A549 (cell line): ENCODE measurements at regions not wholly inside any gene's neighbourhood (a gene's known extent, or its start where the extent isn't known, plus 50 kb on each side); places are given as distances from the start of the nearest gene placed in this dataset.

ENCODE experiments used
- ATAC-seq, 2 experiments: fragments of 200-7000 bp in 1 of 2; fragments of >200 bp in 1 of 2; cut with Nextera tagmentation in 1 of 2; cut with Tn5 transposase in 1 of 2; 3 replicates each; pipeline versions ENCODE4 v1.8.0 to v1.9.1; 2018 to 2020; ENCODE audit warnings: mild to moderate bottlenecking in 1 of 2, moderate library complexity in 1 of 2
- CTCF ChIA-PET: fragments of 300-600 bp; sonication (Branson Sonifier 250); formaldehyde crosslinking; extraction: SDS; loops from one replicate; lab custom pipeline; 2021; ENCODE audit warnings: antibody characterized with exemption, inconsistent platforms; lab: Yijun Ruan, JAX
- POLR2A ChIA-PET: fragments of 350-600 bp; formaldehyde crosslinking; extraction: SDS; loops from one replicate; lab custom pipeline; 2021; ENCODE audit warnings: antibody characterized with exemption, inconsistent platforms; lab: Yijun Ruan, JAX
- DNase-seq, 2 experiments: peaks; one replicate each; pipeline versions ENCODE4 v3.0.0 to v3.0.0-alpha.2; 2011 to 2016; ENCODE audit warnings: low read depth in 1 of 2, low spot score in 1 of 2
- FAIRE-seq: peaks from 2 replicates; lab custom pipeline; 2011; peaks lifted over from hg19 to GRCh38; lab: Jason Lieb, UNC
- H3K27ac ChIP-seq, 2 experiments: fragments of >200 bp; sonication (Bioruptor Twin); formaldehyde crosslinking; 3 replicates each; pipeline ENCODE4 v1.5.1; 2016 to 2017
- H3K4me1 ChIP-seq: fragments of >200 bp; sonication (Bioruptor Twin); formaldehyde crosslinking; 3 replicates; pipeline ENCODE4 v1.6.1; 2016
- H3K4me2 ChIP-seq: fragments of >200 bp; sonication (Bioruptor Twin); formaldehyde crosslinking; 3 replicates; pipeline ENCODE4 v1.6.1; 2016
- H3K4me3 ChIP-seq: fragments of >200 bp; sonication (Bioruptor Twin); formaldehyde crosslinking; 3 replicates; pipeline ENCODE4 v1.5.1; 2016
- H3K9me3 ChIP-seq: fragments of >200 bp; sonication (Bioruptor Twin); formaldehyde crosslinking; 3 replicates; pipeline ENCODE4 v1.6.1; 2016
- CBX2 ChIP-seq: fragments of 200-600 bp; sonication (generic); IDR thresholded peaks from 2 replicates; pipeline ENCODE4 v1.6.1; 2016; ENCODE audit warnings: low read depth, mild to moderate bottlenecking, borderline replicate concordance
- CBX8 ChIP-seq: fragments of 200-600 bp; sonication (generic); IDR thresholded peaks from 2 replicates; pipeline ENCODE4 v1.6.1; 2016
- CHD2 ChIP-seq: fragments of 150-350 bp; IDR thresholded peaks from 2 replicates; pipeline ENCODE4 v1.6.1; 2014; ENCODE audit warnings: low read length; ENCODE audit not compliant: partially characterized antibody
- CHD4 ChIP-seq: fragments of 200-600 bp; sonication (generic); IDR thresholded peaks from 2 replicates; pipeline ENCODE4 v1.6.1; 2016; ENCODE audit warnings: antibody characterized with exemption, mild to moderate bottlenecking, borderline replicate concordance
- EHMT2 ChIP-seq: fragments of 200-600 bp; sonication (generic); IDR thresholded peaks from 2 replicates; pipeline ENCODE4 v1.6.1; 2016; ENCODE audit warnings: antibody characterized with exemption, low read depth, mild to moderate bottlenecking, moderate library complexity
- ESRRA ChIP-seq: fragments of 150-350 bp; IDR thresholded peaks from 2 replicates; pipeline ENCODE4 v1.6.1; 2014; ENCODE audit warnings: mild to moderate bottlenecking, low read length, borderline replicate concordance
- GATA3 ChIP-seq: IDR thresholded peaks from 2 replicates; pipeline ENCODE4 v1.6.1; 2012; ENCODE audit warnings: borderline replicate concordance
- HEYL ChIP-seq: fragments of 250-450 bp; sonication (Bioruptor Pico); IDR thresholded peaks from 2 replicates; pipeline ENCODE4 v1.8.0; 2021; ENCODE audit warnings: mild to moderate bottlenecking, moderate library complexity
- JUNB ChIP-seq: fragments of >200 bp; sonication (Bioruptor Twin); formaldehyde crosslinking; IDR thresholded peaks from 2 replicates; pipeline ENCODE4 v1.6.1; 2016
- KDM1A ChIP-seq: fragments of 200-600 bp; sonication (generic); IDR thresholded peaks from 2 replicates; pipeline ENCODE4 v1.6.1; 2016; ENCODE audit warnings: low read depth, mild to moderate bottlenecking
- MAFK ChIP-seq: fragments of 450-650 bp; IDR thresholded peaks from 2 replicates; pipeline ENCODE4 v1.6.1; 2014; ENCODE audit not compliant: partially characterized antibody
- NR3C1 ChIP-seq: fragments of >200 bp; sonication (Bioruptor Twin); formaldehyde crosslinking; IDR thresholded peaks from 3 replicates; pipeline ENCODE4 v1.6.1; 2017
- POLR2A ChIP-seq: IDR thresholded peaks from 2 replicates; pipeline ENCODE4 v1.6.1; 2012; ENCODE audit warnings: mild to moderate bottlenecking, low read length
- RAD21 ChIP-seq, 2 experiments: fragments of >200 bp in 1 of 2; sonication (Bioruptor Twin) in 1 of 2; formaldehyde crosslinking in 1 of 2; IDR thresholded peaks in 1 of 2; conservative IDR thresholded peaks in 1 of 2; 2 replicates in 1 of 2; 3 replicates in 1 of 2; pipeline ENCODE4 v1.6.1; 2012 to 2018; ENCODE audit warnings: inconsistent platforms in 1 of 2
- RNF2 ChIP-seq: fragments of 200-600 bp; sonication (generic); IDR thresholded peaks from 2 replicates; pipeline ENCODE4 v1.6.1; 2016; ENCODE audit warnings: low read depth, mild to moderate bottlenecking, antibody characterized with exemption, moderate library complexity, borderline replicate concordance
- SREBF2 ChIP-seq: fragments of 450-650 bp; IDR thresholded peaks from 2 replicates; pipeline ENCODE4 v1.6.1; 2014; ENCODE audit warnings: mild to moderate bottlenecking, moderate library complexity
- TFCP2L1 ChIP-seq: fragments of 250-450 bp; sonication (Bioruptor Pico); IDR thresholded peaks from 2 replicates; pipeline ENCODE4 v1.5.0; 2021; ENCODE audit warnings: mild to moderate bottlenecking
- TP53 ChIP-seq: fragments of 250-450 bp; sonication (Bioruptor Pico); IDR thresholded peaks from 2 replicates; pipeline ENCODE4 v1.5.0; 2021; ENCODE audit warnings: mild to moderate bottlenecking, moderate library complexity
- ZC3H11A ChIP-seq: fragments of 450-650 bp; IDR thresholded peaks from 2 replicates; pipeline ENCODE4 v1.6.1; 2014; ENCODE audit warnings: antibody characterized with exemption, mild to moderate bottlenecking
- ZFP36 ChIP-seq: fragments of 450-650 bp; IDR thresholded peaks from 2 replicates; pipeline ENCODE4 v1.6.1; 2014; ENCODE audit warnings: borderline replicate concordance; ENCODE audit not compliant: partially characterized antibody
- ZNF302 ChIP-seq: fragments of 250-450 bp; sonication (Bioruptor Pico); IDR thresholded peaks from 2 replicates; pipeline ENCODE4 v1.9.0; 2021; ENCODE audit warnings: inconsistent platforms, mild to moderate bottlenecking, moderate library complexity
- WGBS: methylation state at CpG from one replicate; pipeline ENCODE4 v1.1.6; 2017; ENCODE audit errors: missing lambda C conversion rate; 5-methylcytosine and 5-hydroxymethylcytosine counted together
- TF ChIP-seq, protein P1 (sequence below): IDR thresholded peaks from 2 replicates; pipeline ENCODE4 v1.6.1; 2012
- TF ChIP-seq, protein P2 (sequence below): fragments of 250-450 bp; sonication (Bioruptor Pico); IDR thresholded peaks from 2 replicates; pipeline ENCODE4 v1.5.0; 2021; ENCODE audit warnings: mild to moderate bottlenecking, moderate library complexity, borderline replicate concordance
- TF ChIP-seq, protein P3 (sequence below): fragments of 200-600 bp; sonication (generic); IDR thresholded peaks from 2 replicates; pipeline ENCODE4 v1.6.1; 2016; ENCODE audit warnings: antibody characterized with exemption, mild to moderate bottlenecking, moderate library complexity
- TF ChIP-seq, protein P4 (sequence below): fragments of 150-350 bp; IDR thresholded peaks from 2 replicates; pipeline ENCODE4 v1.6.1; 2014; ENCODE audit warnings: low read depth, mild to moderate bottlenecking, low read length
- TF ChIP-seq, protein P5 (sequence below): fragments of 250-450 bp; sonication (Bioruptor Pico); IDR thresholded peaks from 2 replicates; pipeline ENCODE4 v1.5.0; 2020; ENCODE audit warnings: low read depth, mild to moderate bottlenecking, moderate library complexity

DNA sequence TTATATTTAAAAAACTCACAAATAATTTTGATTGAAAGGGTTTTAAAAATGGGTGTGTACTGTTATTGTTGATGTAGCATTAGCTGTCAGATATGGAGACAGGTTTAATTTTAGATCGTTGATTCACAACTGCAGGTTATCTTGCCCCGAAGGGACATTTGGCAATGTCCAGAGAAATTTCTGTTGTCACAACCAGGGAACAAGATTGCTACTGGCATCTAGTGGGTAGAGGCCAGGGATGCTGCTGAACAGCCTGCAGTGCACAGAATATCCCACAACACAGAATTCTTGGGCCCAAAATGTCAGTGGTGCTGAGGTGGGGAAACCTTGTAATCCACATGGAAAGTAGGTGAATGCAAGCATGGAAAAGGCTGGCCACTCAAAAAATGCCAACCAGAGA, 114.9 kb downstream of the MAGEB17 start:
- ATAC-seq = no peak
- TF ChIP-seq RNF2 (no peak), CBX2 (no peak), ESRRA (no peak), JUNB (no peak), RAD21 (conservative IDR thresholded peaks at IDR 0.05 in 1 of 2, IDR thresholded peaks at IDR 0.05 in 1 of 2) (no peak), GATA3 (no peak), CHD2 (no peak), POLR2A (no peak), CHD4 (no peak), EHMT2 (no peak), KDM1A (no peak), CBX8 (no peak)
- TF ChIP-seq, protein P1, sequence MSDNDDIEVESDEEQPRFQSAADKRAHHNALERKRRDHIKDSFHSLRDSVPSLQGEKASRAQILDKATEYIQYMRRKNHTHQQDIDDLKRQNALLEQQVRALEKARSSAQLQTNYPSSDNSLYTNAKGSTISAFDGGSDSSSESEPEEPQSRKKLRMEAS = no peak
- TF ChIP-seq, protein P2, sequence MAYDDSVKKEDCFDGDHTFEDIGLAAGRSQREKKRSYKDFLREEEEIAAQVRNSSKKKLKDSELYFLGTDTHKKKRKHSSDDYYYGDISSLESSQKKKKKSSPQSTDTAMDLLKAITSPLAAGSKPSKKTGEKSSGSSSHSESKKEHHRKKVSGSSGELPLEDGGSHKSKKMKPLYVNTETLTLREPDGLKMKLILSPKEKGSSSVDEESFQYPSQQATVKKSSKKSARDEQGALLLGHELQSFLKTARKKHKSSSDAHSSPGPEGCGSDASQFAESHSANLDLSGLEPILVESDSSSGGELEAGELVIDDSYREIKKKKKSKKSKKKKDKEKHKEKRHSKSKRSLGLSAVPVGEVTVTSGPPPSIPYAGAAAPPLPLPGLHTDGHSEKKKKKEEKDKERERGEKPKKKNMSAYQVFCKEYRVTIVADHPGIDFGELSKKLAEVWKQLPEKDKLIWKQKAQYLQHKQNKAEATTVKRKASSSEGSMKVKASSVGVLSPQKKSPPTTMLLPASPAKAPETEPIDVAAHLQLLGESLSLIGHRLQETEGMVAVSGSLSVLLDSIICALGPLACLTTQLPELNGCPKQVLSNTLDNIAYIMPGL (CRISPR knock-in tag) = no peak
- TF ChIP-seq, protein P3, sequence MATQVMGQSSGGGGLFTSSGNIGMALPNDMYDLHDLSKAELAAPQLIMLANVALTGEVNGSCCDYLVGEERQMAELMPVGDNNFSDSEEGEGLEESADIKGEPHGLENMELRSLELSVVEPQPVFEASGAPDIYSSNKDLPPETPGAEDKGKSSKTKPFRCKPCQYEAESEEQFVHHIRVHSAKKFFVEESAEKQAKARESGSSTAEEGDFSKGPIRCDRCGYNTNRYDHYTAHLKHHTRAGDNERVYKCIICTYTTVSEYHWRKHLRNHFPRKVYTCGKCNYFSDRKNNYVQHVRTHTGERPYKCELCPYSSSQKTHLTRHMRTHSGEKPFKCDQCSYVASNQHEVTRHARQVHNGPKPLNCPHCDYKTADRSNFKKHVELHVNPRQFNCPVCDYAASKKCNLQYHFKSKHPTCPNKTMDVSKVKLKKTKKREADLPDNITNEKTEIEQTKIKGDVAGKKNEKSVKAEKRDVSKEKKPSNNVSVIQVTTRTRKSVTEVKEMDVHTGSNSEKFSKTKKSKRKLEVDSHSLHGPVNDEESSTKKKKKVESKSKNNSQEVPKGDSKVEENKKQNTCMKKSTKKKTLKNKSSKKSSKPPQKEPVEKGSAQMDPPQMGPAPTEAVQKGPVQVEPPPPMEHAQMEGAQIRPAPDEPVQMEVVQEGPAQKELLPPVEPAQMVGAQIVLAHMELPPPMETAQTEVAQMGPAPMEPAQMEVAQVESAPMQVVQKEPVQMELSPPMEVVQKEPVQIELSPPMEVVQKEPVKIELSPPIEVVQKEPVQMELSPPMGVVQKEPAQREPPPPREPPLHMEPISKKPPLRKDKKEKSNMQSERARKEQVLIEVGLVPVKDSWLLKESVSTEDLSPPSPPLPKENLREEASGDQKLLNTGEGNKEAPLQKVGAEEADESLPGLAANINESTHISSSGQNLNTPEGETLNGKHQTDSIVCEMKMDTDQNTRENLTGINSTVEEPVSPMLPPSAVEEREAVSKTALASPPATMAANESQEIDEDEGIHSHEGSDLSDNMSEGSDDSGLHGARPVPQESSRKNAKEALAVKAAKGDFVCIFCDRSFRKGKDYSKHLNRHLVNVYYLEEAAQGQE = no peak
- TF ChIP-seq, protein P4, sequence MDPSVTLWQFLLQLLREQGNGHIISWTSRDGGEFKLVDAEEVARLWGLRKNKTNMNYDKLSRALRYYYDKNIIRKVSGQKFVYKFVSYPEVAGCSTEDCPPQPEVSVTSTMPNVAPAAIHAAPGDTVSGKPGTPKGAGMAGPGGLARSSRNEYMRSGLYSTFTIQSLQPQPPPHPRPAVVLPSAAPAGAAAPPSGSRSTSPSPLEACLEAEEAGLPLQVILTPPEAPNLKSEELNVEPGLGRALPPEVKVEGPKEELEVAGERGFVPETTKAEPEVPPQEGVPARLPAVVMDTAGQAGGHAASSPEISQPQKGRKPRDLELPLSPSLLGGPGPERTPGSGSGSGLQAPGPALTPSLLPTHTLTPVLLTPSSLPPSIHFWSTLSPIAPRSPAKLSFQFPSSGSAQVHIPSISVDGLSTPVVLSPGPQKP = no peak
- TF ChIP-seq, protein P5, sequence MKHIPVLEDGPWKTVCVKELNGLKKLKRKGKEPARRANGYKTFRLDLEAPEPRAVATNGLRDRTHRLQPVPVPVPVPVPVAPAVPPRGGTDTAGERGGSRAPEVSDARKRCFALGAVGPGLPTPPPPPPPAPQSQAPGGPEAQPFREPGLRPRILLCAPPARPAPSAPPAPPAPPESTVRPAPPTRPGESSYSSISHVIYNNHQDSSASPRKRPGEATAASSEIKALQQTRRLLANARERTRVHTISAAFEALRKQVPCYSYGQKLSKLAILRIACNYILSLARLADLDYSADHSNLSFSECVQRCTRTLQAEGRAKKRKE (CRISPR knock-in tag) = no peak
- no peak overlapping the region for H3K27ac ChIP-seq
- ChIA-PET CTCF (no interaction called here), POLR2A (no interaction called here)
- H3K9me3 ChIP-seq = no peaks in the 10 kb centered on the region
- H3K4me1 ChIP-seq = no peaks in the 10 kb centered on the region
- H3K4me3 ChIP-seq = no peak overlapping the region
- no peak for FAIRE-seq
- WGBS = 28% methylated on average over 2 of the region's 2 CpGs
- H3K4me2 ChIP-seq = no peak overlapping the region
- DNase-seq = no peak

DNA sequence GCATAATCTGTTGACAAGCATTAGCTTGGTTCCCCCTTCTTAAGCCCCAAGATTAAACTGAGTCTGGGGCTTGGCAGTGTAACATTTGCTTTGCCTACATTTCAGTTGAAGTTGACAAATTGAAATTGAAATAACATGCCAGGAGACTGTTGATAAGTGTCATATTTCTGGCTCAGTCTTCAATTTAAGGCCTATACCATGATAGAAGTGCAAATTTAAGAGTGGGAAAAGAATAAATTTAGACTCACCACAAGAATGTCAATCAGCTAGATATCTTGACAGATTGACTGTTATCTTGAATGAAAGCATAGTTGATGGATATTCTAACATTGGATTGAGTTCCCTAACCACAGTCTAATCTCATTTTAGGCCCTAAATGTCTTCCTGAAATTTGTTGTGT, 117.6 kb downstream of the MAGEB17 start:
- Histone ChIP-seq H3K9me3 (no peaks in the 10 kb centered on the region), H3K4me2 (no peak overlapping the region), H3K4me3 (no peak overlapping the region), H3K27ac (no peak overlapping the region), H3K4me1 (no peaks in the 10 kb centered on the region)
- ATAC-seq = no peak
- TF ChIP-seq TP53 (CRISPR knock-in tag) (no peak), TFCP2L1 (CRISPR knock-in tag) (no peak), POLR2A (no peak), CHD4 (no peak), ZC3H11A (no peak), ZNF302 (CRISPR knock-in tag) (no peak), SREBF2 (no peak), CBX8 (no peak), NR3C1 (no peak), MAFK (no peak), ZFP36 (no peak), HEYL (CRISPR knock-in tag) (no peak)
- TF ChIP-seq, protein P2 (CRISPR knock-in tag) = no peak
- POLR2A ChIA-PET = no interaction called here
- no peak for FAIRE-seq
- no peak for DNase-seq
- CTCF ChIA-PET = no interaction called here
